NCI-H460 (cell line): ENCODE measurements at regions not wholly inside any gene's neighbourhood (a gene's known extent, or its start where the extent isn't known, plus 50 kb on each side); places are given as distances from the start of the nearest gene placed in this dataset.
"Not testable (repeated sequence)": the region's sequence is repeated elsewhere in the genome, so short reads cannot be mapped to it uniquely, and the experiment has no call there.

Source experiments
- DNase-seq: peaks from one replicate; pipeline ENCODE4 v3.0.0-alpha.2; 2016; ENCODE audit warnings: low read depth; ENCODE audit errors: extremely low read depth

- no peak for DNase-seq
Measured at GRCh38 chr5:142542078-142542477, 143.8 kb downstream of the FGF1 start.

GRCh38 chr5:142540922-142541422, 144.9 kb downstream of the FGF1 start:
- no peak for DNase-seq

GRCh38 chr5:142539154-142539740, 146.6 kb downstream of the FGF1 start:
- no peak for DNase-seq

- no peak for DNase-seq
Measured at GRCh38 chr5:142537938-142538337, 148.0 kb downstream of the FGF1 start.

GRCh38 chr5:142532781-142533176, 153.1 kb downstream of the FGF1 start:
- no peak for DNase-seq

- DNase-seq: no peak
Measured at GRCh38 chr5:142531977-142532780, 153.7 kb downstream of the FGF1 start.

- DNase-seq: no peak
Measured at GRCh38 chr5:142530904-142531303, 155.0 kb downstream of the FGF1 start.

GRCh38 chr5:142529626-142530278, 156.1 kb downstream of the FGF1 start:
- no peak for DNase-seq

- DNase-seq: no peak
Measured at GRCh38 chr5:142527664-142528295, 158.1 kb downstream of the FGF1 start.

- no peak for DNase-seq
Measured at GRCh38 chr5:142527234-142527633, 158.7 kb downstream of the FGF1 start.

- no peak for DNase-seq
Measured at GRCh38 chr5:142522983-142523382, 162.9 kb downstream of the FGF1 start.

GRCh38 chr5:142521706-142522105, 164.2 kb downstream of the FGF1 start:
- DNase-seq: no peak

GRCh38 chr5:142520885-142521284, 165.0 kb downstream of the FGF1 start:
- no peak for DNase-seq

GRCh38 chr5:142519913-142520312, 166.0 kb downstream of the FGF1 start:
- DNase-seq: not testable (repeated sequence)

GRCh38 chr5:142517840-142518239, 168.1 kb downstream of the FGF1 start:
- DNase-seq: no peak

GRCh38 chr5:142516732-142517131, 169.2 kb downstream of the FGF1 start:
- DNase-seq: no peak

- no peak for DNase-seq
Measured at GRCh38 chr5:142515036-142515435, 170.9 kb downstream of the FGF1 start.

- no peak for DNase-seq
Measured at GRCh38 chr5:142514196-142514595, 171.7 kb downstream of the FGF1 start.

- no peak for DNase-seq
Measured at GRCh38 chr5:142512043-142513042, 173.5 kb downstream of the FGF1 start.

GRCh38 chr5:142511358-142511757, 174.5 kb downstream of the FGF1 start:
- DNase-seq: no peak
